GM20000 (cell line): ENCODE measurements at regions not wholly inside any gene's neighbourhood (a gene's known extent, or its start where the extent isn't known, plus 50 kb on each side); places are given as distances from the start of the nearest gene placed in this dataset.

Source experiments
- DNase-seq: peaks from one replicate; pipeline ENCODE4 v3.0.0; 2012; ENCODE audit warnings: low spot score
- TF ChIP-seq, protein P1 (sequence below): IDR thresholded peaks from 2 replicates; pipeline ENCODE4 v1.5.1; 2012; ENCODE audit warnings: mild to moderate bottlenecking, control low read depth; ENCODE audit errors: extremely low read depth, missing control alignments

DNA sequence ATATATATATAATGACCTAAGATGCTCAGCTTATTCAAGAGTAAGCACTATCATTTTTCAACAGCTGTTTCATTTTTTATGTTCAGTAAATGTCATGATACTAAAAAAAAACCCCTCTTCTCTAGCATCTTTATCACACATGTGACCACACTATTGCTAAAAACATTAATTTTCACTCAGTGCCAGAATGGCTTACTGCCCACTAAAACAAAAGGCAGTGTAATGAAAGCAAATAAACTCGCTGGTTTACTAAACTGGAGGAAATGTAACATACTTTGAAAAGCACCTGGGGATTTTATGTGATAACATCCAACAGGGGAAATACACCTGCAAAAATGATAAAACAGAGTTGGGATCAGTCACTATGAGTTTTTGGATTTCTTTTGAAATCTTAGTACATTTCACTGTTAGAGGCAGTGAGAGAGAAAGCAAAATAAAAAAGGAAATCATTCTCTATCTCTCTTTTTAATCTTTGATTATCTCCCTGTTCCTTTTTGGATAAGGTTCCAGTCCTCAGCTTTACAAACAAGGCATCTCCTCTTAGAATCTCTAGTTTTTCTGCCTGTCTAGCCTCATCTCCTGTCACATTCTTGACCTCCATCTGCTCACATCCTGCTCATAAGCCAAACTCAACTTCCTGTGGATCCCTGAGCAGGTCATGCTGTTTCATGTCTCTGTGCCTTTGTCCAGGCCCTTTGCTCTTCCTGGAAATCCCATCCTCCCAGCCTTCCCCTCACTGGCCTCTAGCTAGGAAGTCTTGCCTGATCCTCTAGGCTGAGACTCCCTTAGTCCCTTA, 338.0 kb downstream of the MAN2A1 start:
- DNase-seq, result no peak

DNA sequence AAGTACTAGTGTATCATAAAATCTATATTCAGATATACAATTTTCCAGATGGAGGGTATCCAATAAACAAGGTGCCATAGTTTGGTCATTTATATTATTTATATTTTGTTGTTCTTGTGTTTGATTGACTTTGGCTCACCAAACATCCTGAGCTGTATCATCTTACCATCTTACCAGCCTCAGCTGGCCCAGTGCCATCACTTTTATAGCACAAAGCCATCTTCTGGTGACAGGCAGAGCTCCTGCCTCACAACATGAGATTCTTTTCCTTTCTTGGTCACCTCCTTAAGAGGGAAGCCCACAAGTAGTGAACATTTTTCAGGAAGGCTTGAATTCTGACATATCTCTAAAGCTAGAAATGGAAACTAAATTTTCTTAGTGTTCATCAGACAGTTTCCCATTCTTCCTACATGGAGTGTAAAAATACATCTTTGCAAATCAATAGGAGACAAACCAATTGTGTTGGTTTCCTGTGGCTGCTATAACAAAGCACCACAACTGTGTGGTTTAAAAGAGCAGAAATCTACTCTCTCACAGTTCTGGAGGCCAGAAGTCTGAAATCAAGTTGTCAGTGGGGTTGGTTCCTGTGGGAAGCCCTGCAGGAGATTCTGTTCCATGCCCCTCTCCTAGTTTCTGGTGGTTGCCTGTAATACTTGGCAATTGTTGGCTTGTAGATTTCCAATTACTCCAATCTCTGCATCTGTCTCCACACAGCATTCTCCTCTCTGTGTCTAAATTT, 341.8 kb downstream of the MAN2A1 start:
- no peak for DNase-seq
- TF ChIP-seq, protein P1, sequence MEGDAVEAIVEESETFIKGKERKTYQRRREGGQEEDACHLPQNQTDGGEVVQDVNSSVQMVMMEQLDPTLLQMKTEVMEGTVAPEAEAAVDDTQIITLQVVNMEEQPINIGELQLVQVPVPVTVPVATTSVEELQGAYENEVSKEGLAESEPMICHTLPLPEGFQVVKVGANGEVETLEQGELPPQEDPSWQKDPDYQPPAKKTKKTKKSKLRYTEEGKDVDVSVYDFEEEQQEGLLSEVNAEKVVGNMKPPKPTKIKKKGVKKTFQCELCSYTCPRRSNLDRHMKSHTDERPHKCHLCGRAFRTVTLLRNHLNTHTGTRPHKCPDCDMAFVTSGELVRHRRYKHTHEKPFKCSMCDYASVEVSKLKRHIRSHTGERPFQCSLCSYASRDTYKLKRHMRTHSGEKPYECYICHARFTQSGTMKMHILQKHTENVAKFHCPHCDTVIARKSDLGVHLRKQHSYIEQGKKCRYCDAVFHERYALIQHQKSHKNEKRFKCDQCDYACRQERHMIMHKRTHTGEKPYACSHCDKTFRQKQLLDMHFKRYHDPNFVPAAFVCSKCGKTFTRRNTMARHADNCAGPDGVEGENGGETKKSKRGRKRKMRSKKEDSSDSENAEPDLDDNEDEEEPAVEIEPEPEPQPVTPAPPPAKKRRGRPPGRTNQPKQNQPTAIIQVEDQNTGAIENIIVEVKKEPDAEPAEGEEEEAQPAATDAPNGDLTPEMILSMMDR, result no peak

More for the DNA sequence above, 338.0 kb downstream of the MAN2A1 start:
- TF ChIP-seq, protein P1, result no peak

GRCh38 chr5:110032376-110032775, 342.6 kb downstream of the MAN2A1 start:
- TF ChIP-seq, protein P1, result no peak

DNA sequence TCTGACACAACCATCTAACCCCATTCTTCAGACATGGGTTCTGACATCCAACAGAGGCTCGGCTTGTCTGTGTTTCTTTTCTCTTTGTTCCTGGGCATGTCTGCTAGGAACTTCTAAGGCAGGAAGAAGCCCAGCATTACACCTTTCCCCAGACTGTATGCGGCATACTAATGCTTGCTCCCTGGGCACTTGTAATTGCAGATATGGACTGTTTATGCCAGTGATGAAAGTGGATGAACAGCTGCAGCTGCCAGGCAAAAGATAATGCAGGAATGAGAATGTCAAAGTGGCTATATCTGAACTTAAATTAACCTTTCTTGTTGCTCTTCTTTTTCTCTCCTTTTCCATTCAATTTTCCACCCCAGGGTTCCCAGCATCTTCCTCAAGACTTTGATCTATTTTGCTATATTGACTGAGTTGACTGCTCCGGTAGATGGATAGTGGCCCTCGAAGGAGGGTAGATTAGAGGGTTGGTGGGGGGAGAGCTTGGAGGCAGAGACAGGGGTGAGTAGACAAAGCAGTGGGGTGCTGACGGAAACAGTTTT, 344.4 kb downstream of the MAN2A1 start:
- no peak for DNase-seq

More at GRCh38 chr5:110032376-110032775, 342.6 kb downstream of the MAN2A1 start:
- DNase-seq, result no peak

DNA sequence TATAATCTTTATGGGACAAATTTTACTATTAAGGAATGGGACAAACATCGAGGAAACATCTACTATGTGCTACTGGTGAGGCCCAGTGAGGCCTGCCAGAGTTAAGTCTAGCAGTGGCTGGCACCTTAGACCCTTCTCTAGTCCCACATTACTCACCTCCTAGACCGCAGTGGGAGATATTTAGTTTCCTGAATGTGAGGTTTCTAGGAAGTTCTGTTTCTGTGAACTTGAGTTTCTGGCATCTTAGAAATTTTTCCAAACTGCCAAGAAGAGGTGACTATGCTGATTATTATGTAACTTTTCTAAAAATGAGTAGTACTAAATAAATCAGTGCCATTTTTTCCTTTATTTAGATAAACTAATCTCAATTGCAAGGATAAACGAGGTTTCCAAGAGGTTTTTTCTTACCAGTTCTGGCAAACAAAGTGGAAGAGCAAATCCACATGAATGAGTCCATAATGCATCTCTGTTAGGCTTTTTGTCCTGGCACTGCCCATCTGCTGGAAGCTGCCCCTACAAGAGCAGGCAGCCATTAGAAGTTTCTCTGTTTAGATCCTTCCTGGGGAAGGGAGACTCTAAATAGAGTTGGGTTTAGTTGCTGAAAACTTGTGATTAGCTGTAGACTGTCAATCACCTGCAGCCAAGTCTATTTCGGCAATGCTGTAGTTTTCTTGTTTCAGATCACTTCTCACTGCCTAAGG, 348.7 kb downstream of the MAN2A1 start:
- TF ChIP-seq, protein P1, result no peak
- DNase-seq, result no peak

More for the DNA sequence above, 344.4 kb downstream of the MAN2A1 start:
- TF ChIP-seq, protein P1, result no peak

GRCh38 chr5:110040178-110040577, 350.5 kb downstream of the MAN2A1 start:
- TF ChIP-seq, protein P1, result no peak
- DNase-seq, result no peak
